Body of pancreas (tissue), 4 donors: ENCODE measurements at regions not wholly inside any gene's neighbourhood (a gene's known extent, or its start where the extent isn't known, plus 50 kb on each side); places are given as distances from the start of the nearest gene placed in this dataset.

Source experiments
- POLR2A ChIP-seq, 3 donors: fragments of 450-650 bp; IDR thresholded peaks; one replicate each; pipeline ENCODE4 v1.6.1; 2016; ENCODE audit warnings: antibody characterized with exemption in 3 of 3, mild to moderate bottlenecking in 2 of 3
- TF ChIP-seq, protein P1 (sequence below), 7 experiments: fragments of 450-650 bp in 4 of 7; fragments of 200-600 bp in 3 of 7; sonication (generic) in 3 of 7; IDR thresholded peaks; one replicate each; pipeline ENCODE4 v1.5.1; 2016 to 2019; ENCODE audit warnings: antibody characterized with exemption in 7 of 7

DNA sequence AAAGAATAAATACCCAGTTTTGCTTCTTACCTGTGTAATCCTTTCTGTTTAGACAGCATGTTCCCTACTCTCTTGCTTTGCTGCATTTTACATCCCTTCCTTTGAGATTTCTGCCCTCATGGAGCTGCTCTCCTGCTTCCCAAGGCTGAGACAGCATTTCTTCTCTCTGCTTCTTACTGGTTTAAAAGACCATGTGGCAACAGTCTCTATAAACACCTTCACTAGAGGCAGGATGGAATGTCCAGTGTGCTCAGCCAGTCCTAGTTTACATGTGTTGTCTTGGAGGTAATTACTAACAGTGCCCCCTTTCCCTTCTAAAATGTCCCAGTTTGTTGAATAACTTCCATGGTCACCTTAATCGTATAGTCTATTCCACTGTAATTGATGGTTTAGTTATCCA, 262.3 kb downstream of the CNTN3 start:
- TF ChIP-seq, protein P1, sequence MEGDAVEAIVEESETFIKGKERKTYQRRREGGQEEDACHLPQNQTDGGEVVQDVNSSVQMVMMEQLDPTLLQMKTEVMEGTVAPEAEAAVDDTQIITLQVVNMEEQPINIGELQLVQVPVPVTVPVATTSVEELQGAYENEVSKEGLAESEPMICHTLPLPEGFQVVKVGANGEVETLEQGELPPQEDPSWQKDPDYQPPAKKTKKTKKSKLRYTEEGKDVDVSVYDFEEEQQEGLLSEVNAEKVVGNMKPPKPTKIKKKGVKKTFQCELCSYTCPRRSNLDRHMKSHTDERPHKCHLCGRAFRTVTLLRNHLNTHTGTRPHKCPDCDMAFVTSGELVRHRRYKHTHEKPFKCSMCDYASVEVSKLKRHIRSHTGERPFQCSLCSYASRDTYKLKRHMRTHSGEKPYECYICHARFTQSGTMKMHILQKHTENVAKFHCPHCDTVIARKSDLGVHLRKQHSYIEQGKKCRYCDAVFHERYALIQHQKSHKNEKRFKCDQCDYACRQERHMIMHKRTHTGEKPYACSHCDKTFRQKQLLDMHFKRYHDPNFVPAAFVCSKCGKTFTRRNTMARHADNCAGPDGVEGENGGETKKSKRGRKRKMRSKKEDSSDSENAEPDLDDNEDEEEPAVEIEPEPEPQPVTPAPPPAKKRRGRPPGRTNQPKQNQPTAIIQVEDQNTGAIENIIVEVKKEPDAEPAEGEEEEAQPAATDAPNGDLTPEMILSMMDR (IDR thresholded peaks at IDR 0.05): no peak
- TF ChIP-seq POLR2A (IDR thresholded peaks at IDR 0.05): no peak
